Lower lobe of right lung (tissue), 2 donors: ENCODE measurements at regions not wholly inside any gene's neighbourhood (a gene's known extent, or its start where the extent isn't known, plus 50 kb on each side); places are given as distances from the start of the nearest gene placed in this dataset.
"Not testable (repeated sequence)": the region's sequence is repeated elsewhere in the genome, so short reads cannot be mapped to it uniquely, and the experiment has no call there.

ENCODE experiments used
- ATAC-seq, 2 donors: fragments of 200-7000 bp; cut with Tn5 transposase; one replicate each; pipeline ENCODE4 v1.9.1; 2020 to 2022; ENCODE audit warnings: mild to moderate bottlenecking in 2 of 2, moderate library complexity in 2 of 2
- DNase-seq: peaks from one replicate; pipeline ENCODE4 v3.0.0-alpha.2; 2020
- H3K27ac ChIP-seq: fragments of 200-600 bp; one replicate; pipeline ENCODE4 v1.8.0; 2022
- H3K27me3 ChIP-seq: fragments of 200-600 bp; one replicate; pipeline ENCODE4 v1.8.0; 2022; ENCODE audit warnings: low read depth
- H3K36me3 ChIP-seq: fragments of 200-600 bp; one replicate; pipeline ENCODE4 v1.8.0; 2022; ENCODE audit warnings: mild to moderate bottlenecking
- H3K4me1 ChIP-seq: fragments of 200-600 bp; one replicate; pipeline ENCODE4 v1.8.0; 2022
- H3K4me3 ChIP-seq: fragments of 200-600 bp; one replicate; pipeline ENCODE4 v1.8.0; 2022; ENCODE audit warnings: mild to moderate bottlenecking
- H3K9me3 ChIP-seq: fragments of 200-600 bp; one replicate; pipeline ENCODE4 v1.8.0; 2022
- CTCF ChIP-seq: fragments of 200-600 bp; IDR thresholded peaks from one replicate; pipeline ENCODE4 v1.8.0; 2022; ENCODE audit warnings: antibody characterized with exemption, mild to moderate bottlenecking
- intact Hi-C: fragments of 100-400 bp; cut with DNase I; formaldehyde crosslinking; loops from one replicate; pipeline ENCODE4 v1.11.0; 2022
- donor health status: DM: no; HTN: yes; CAD: no; lungs with severe emphysema.

- intact Hi-C loops = no loop called here
- Histone ChIP-seq H3K4me1 (no peaks in the 10 kb centered on the region), H3K27ac (no peak overlapping the region), H3K27me3 (no peaks in the 10 kb centered on the region), H3K4me3 (no peak overlapping the region), H3K36me3 (no peaks in the 10 kb centered on the region), H3K9me3 (no peaks in the 10 kb centered on the region)
- no peak for TF ChIP-seq CTCF
- ATAC-seq = no peak
- DNase-seq = no peak
Measured at GRCh38 chrX:117429501-117429900, 687.1 kb downstream of the KLHL13 start.

GRCh38 chrX:117407449-117408150 is 709.0 kb downstream of the KLHL13 start:
- H3K36me3 ChIP-seq = no peaks in the 10 kb centered on the region
- no peak overlapping the region for H3K27ac ChIP-seq
- H3K27me3 ChIP-seq = no peaks in the 10 kb centered on the region
- H3K4me1 ChIP-seq = no peaks in the 10 kb centered on the region
- intact Hi-C loops = no loop called here
- no peak for DNase-seq
- no peak overlapping the region for H3K4me3 ChIP-seq
- no peaks in the 10 kb centered on the region for H3K9me3 ChIP-seq
- no peak for ATAC-seq
- no peak for TF ChIP-seq CTCF

GRCh38 chrX:117400839-117401238 is 715.8 kb downstream of the KLHL13 start:
- DNase-seq (no peak), ATAC-seq (no peak)

GRCh38 chrX:117400005-117400404 is 716.6 kb downstream of the KLHL13 start:
- no peak for ATAC-seq
- no peak for DNase-seq

More at GRCh38 chrX:117400839-117401238, 715.8 kb downstream of the KLHL13 start:
- Histone ChIP-seq H3K4me3 (no peak overlapping the region), H3K9me3 (no peaks in the 10 kb centered on the region), H3K27me3 (no peaks in the 10 kb centered on the region), H3K4me1 (no peaks in the 10 kb centered on the region), H3K36me3 (no peaks in the 10 kb centered on the region), H3K27ac (no peak overlapping the region)
- TF ChIP-seq CTCF = no peak
- intact Hi-C loops = no loop called here

GRCh38 chrX:117397844-117398243 is 718.8 kb downstream of the KLHL13 start:
- Histone ChIP-seq H3K4me1 (no peaks in the 10 kb centered on the region), H3K4me3 (no peak overlapping the region), H3K27me3 (no peaks in the 10 kb centered on the region), H3K9me3 (no peaks in the 10 kb centered on the region), H3K36me3 (no peaks in the 10 kb centered on the region), H3K27ac (no peak overlapping the region)
- ATAC-seq (no peak), DNase-seq (no peak)
- intact Hi-C loops = no loop called here
- TF ChIP-seq CTCF = no peak

More at GRCh38 chrX:117400005-117400404, 716.6 kb downstream of the KLHL13 start:
- H3K4me3 ChIP-seq = no peak overlapping the region
- H3K4me1 ChIP-seq = no peaks in the 10 kb centered on the region
- H3K27ac ChIP-seq = no peak overlapping the region
- no peaks in the 10 kb centered on the region for H3K9me3 ChIP-seq
- intact Hi-C loops = no loop called here
- no peaks in the 10 kb centered on the region for H3K27me3 ChIP-seq
- H3K36me3 ChIP-seq = no peaks in the 10 kb centered on the region
- TF ChIP-seq CTCF = no peak

- DNase-seq, ATAC-seq, H3K4me1 ChIP-seq, H3K27me3 ChIP-seq, H3K4me3 ChIP-seq, H3K36me3 ChIP-seq, H3K27ac ChIP-seq, intact Hi-C loops, H3K9me3 ChIP-seq: not testable (repeated sequence)
Measured at GRCh38 chrX:117394506-117395070, 722.0 kb downstream of the KLHL13 start.

GRCh38 chrX:117392360-117392759 is 724.2 kb downstream of the KLHL13 start:
- intact Hi-C loops, H3K27ac ChIP-seq, H3K9me3 ChIP-seq, H3K27me3 ChIP-seq, DNase-seq, H3K36me3 ChIP-seq, ATAC-seq, H3K4me3 ChIP-seq, H3K4me1 ChIP-seq: not testable (repeated sequence)
